NCI-H2227 (cell line): ENCODE measurements at regions not wholly inside any gene's neighbourhood (a gene's known extent, or its start where the extent isn't known, plus 50 kb on each side); places are given as distances from the start of the nearest gene placed in this dataset.
A peak's percentile ranks its signal among the peaks of the same experiment; 100 is the strongest.

Source experiments
- DNase-seq: peaks from one replicate; lab custom pipeline; 2025; ENCODE audit not compliant: unreplicated experiment; lab: John Stamatoyannopoulos, UW

DNA sequence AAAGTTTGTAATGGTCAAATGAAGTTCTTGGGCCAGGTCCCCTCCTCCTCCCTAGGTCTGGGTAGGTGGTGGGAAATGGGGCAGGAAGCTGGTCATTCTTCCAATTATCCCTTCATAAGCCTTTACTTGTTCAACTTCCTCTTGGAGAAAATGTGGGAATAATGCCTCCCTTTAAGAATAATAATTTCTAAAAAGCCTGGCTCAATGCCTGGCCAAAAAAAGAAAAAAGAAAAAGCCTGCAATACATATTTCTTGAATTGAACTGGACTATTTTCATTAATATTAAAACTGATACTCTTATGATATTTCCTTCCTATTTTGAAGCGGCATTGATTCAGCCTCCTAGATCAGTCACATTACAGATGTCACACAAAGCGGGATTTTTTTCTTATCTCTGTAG is 600.9 kb downstream of the CCDC171 start:
- DNase-seq = no peak

DNA sequence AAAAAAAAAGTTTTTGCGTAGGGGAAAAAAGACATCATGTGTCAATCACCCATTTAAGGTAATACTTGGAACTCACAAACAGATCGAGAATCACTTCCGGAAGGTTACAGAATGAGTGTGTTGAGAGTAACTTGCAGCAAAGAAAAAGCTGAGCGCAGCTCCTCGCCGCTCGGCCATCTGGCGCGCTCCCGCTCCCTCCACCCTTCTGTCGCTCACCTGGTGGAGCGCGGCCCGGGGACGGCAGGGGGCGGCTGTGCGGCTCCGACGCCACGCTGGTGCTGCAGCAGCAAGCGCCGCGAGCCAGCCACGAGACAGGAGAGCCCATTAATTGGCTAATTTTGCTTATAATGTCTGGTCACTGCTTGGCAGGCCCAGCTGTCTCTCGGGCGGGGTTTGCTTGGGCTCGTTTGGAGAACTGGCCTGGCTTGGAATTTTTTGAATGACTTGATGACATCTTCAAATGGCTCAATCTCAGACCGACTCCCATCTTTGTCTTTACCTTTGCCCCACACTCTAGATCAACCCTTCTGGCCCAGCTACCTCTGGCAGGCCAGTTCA is 601.8 kb downstream of the CCDC171 start:
- peak; percentile 73 for DNase-seq

DNA sequence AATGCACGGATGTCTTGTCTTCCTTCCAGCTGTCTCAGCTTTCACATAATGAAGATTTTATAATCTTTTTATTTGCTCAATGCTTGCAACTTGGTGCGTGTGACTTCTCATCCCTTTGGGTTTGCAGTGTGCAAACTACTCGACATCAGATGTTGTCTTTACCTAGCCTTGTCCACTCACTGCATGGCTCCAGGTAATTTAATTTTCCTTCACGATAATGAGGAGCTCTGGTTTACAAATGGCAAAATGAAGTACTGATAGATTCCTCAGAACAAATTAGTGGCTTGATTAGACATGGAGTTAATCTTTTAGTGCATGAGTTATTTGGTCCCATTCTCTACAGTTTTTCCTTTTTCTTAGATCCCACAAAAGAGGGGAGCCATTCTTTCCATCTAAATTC is 603.0 kb downstream of the CCDC171 start:
- no peak for DNase-seq

DNA sequence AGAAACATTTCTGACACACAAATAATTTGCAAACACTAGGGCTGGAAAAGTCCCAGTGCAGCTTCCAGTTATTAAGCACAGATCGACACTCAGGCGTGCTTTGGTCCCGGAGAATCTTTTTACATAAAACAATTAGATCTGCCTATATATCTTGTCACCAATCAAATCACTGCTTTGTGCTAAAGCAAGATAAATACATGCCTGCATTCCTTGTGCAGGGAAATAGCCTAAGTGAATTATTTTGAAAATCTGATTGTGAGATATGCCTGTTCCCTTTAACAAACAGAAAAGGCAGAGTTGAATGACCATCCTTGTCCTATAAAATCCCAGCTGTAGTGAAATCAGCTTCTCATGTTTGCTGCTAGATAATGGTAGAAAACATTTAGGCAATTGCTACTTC is 604.4 kb downstream of the CCDC171 start:
- DNase-seq = no peak

DNA sequence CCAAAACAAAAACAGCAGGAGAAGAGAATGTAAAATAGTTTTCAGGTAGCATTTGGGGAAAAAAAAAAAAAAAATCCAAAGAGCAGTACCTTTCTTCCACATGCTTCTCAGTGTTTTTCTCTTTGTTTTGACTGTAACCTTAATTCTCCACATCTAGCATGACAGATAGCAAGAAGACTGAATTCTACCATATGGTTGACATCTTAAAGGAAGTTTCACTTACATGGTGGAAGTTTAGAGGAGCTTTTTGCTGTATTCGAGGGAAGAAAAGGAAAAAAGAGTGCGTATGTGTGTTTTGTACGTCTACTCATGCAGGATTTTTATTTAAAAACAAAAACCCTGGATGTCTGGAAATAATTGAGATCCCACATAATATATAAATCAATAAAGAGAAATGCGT is 604.8 kb downstream of the CCDC171 start:
- no peak for DNase-seq

DNA sequence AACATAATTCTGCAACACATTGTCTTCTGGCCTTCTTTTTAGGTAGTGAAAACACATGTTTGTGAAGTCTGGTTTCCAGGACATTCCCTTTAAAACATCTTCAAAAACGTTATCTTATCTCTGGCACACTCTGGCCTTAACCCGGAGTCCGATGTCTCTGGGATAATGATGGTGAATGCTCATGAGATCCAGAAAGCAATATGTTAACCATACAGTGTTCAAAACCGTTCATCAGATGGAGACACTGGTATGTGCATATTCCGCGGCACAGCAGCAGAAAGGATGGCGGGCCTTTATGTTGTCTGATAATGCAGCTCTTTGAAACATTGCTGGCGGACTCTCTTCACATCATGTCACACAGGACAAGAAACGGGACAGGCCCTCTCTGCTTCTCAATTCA is 605.2 kb downstream of the CCDC171 start:
- no peak for DNase-seq

DNA sequence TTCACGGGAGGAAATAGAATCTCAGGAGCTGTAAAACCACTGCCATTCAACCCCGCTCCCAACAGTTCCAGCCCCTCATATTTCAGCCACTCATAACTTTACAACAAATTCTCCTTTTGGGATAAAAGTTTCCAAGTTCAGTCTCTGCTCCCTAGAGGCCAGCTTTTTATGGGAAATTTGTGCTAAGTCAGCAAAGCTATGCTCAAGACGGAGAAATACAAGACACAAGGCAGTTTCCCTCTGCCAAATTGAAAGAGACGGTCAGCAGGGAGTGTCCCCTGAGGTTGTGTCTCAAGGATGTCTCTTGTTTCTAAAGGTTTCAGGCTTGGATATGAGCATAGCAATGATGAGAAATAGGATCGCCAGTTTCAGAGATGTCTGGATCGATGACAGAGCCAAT is 608.6 kb downstream of the CCDC171 start:
- no peak for DNase-seq

DNA sequence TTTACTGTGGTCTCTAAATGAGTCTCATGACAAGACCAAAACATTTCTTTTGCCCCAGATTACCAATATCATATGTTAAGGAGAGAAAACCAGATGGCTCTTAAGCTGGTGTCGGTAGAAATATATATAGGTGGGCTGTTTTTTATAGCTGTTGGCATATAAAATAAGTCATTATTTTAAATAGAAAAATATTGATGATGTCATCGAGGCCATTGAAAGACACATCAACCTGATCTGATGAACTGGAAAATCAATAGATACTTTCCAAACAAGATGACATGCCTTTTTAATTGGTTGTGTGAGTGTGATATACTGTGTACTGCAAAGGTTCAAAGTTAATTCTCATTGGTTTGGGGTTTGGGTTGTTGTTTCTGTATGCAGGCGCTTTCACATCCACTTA is 617.3 kb downstream of the CCDC171 start:
- DNase-seq = no peak

DNA sequence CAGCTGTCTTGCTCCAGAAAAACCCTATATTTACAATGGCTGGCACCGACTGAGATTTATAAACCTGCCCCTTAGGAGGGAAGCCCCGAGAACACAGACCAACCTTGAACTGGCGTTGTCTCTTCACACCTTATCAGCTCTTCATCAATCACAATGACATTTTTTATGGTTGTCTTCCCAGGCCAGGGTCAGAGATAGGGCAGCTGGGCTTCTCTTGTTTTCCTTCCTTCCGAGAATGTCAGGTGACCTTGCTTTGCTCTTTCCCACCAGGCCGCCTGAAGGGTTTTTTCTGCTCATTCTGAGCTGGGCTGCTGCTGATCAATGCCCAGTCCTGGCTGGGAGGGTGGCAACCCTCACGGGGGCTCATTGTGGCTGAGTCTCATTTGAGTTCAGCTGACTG is 619.1 kb downstream of the CCDC171 start:
- DNase-seq = no peak

DNA sequence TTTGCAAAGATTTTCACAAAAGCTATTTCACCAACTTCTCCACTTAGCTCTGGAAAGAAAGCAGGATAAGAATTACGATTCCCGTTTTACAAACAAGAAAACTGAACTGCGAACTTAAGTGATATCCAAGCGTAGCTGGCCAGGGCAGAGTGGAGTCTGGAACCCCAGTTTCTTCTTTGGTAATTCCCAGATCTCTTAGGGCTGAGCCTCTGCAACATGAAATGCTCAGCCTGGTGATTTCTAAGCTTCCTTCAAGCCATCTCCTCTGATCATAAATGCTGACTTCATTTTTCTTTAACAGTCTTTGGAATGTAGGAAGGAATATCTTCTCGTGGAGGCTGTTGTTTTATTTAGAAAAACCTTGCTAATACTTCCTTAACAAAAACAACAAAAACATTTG is 620.0 kb downstream of the CCDC171 start:
- no peak for DNase-seq

DNA sequence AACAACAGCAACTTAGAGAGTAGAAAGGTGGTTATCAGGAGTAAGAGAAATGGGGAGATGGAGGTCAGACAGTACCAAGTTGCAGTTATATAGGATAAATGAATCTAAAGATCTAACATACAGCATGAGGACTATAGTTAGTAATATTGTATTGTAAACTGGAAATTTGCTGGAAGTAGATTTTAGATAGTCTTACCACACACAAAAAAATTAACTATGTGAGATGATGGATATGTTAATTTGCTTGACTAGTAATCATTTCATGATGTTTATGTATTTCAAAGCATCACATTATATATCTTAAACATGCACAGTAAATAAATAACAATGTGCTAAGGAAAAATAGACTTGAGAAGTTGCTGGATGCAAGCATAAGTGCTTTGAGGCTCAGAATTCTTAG is 622.1 kb downstream of the CCDC171 start:
- no peak for DNase-seq

DNA sequence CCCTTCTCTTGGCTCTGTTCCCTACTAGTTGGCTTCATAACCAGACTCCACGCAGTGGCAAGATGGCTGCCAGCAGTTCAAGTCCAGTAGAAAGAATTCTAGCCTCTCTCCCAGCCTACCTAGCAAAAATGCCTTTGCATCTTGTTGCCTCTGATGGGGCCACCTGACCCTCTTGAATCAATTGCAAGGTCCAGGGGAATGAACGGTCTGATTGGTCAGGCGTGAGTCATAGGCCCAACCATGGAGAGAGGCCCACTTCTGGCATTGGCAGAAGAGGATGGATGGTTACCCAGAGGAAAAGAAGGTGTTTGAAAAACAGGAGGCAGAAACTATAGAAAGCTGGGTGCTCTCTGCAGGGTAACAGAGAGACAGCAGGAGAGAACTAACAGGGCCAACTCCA is 622.6 kb downstream of the CCDC171 start:
- DNase-seq = no peak

DNA sequence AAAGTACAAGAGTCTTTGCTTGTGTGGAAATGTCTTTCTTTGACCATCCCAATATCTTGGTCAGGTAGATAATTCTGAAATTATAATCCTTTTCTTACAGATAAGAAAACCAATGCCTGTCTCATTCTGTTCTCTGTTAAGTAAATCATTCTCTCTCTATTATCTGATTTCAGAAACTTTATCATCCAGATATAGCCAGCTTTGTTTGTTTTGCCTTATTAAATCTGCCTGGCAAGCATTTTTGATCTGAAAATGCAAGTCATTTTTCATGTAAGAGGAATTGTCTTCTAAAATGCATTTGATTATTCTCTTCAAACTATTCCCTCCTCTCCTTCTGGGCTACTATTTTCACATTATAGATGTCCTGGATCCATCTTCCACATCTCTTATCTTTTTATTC is 625.5 kb downstream of the CCDC171 start:
- DNase-seq = no peak

DNA sequence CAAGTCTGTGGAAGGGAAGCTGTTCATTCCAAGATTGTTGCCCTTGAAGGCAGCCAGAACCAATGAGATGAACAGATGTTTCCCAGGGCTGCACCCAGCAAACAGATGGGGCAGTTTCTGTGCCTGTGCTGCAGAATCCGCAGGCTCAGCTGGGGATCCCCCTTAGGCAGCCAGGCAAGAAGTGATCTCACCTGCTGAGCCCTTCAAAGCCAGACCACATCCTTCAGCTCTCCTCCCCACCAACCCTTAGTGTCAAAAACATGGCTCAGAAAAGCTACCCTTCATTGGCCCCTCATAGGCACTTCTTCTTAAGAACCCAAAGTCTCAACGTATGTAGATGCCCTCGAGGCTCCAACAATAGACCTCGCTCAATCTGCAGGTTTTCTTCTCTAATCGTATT is 626.7 kb downstream of the CCDC171 start:
- no peak for DNase-seq

DNA sequence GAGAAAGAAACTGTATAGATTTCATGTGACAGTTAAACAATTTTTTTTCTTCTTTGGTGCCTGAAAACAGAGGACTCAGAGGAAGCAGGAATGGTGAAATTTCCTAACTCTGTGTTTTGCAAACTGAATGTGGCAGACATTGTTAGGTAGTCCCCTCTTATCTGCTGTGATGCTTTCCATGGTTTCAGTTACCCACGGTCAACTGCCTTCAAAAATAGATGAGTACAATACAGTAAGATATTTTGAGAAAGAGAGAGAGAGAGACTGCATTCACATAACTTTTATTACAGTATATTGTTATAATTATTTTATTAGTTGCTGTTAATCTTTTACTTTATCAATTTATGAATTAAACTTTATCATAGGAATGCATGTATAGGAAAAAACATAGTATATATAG is 627.2 kb downstream of the CCDC171 start:
- no peak for DNase-seq

DNA sequence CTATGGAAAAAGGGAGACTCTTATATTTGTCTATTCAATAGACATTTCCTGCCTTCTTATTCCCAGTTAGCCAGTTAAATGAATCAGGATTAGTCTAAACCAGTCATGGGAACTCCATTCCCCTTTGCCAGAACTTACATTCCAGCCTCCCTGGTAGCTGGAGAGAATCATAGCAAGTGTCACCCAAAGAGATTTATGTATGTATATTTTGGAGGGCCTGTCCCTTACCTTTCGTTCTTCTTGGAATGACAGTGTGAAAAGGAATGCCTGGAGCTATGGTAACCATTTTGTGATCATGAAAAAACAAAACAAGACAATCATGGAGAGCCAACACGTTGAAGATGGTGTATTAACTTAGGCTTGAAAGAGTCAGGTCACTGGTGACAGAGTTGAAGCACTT is 627.7 kb downstream of the CCDC171 start:
- DNase-seq = no peak

DNA sequence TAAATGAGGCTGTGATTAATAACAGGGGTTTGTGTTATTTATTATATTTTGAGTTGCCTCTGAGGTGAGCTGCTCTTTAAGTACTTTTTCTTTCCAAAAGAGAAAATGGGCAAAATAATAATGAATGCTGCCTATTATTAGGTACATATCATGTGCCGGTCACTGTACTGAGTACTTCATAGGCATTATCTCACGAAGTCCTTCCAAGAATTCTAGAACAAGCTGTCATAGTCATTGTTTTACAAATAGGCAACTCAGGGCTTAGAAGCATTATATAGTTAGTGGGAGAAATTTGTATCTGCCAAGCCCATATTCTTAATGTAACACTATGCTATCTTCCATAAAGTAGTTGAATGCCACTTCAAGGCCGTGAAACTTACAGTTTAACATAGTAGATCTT is 628.7 kb downstream of the CCDC171 start:
- DNase-seq = no peak

DNA sequence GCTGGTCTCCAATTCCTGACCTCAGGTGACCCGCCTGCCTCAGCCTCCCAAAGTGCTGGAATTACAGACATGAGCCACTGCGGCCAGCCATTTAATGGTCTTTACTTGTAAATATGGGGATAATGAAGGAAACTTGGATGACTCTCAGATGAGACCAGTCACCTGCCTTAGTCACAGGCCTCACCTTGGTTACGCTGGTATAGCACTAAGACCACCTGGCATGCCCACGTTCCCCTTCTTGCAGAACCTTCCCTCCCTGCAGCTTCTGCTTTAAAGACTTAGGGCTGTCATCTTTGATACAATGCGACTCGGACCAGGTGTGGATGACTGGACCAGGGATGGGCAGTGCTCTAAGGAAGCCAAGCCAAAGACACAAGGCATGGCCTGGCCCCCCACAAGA is 629.9 kb downstream of the CCDC171 start:
- DNase-seq = no peak

DNA sequence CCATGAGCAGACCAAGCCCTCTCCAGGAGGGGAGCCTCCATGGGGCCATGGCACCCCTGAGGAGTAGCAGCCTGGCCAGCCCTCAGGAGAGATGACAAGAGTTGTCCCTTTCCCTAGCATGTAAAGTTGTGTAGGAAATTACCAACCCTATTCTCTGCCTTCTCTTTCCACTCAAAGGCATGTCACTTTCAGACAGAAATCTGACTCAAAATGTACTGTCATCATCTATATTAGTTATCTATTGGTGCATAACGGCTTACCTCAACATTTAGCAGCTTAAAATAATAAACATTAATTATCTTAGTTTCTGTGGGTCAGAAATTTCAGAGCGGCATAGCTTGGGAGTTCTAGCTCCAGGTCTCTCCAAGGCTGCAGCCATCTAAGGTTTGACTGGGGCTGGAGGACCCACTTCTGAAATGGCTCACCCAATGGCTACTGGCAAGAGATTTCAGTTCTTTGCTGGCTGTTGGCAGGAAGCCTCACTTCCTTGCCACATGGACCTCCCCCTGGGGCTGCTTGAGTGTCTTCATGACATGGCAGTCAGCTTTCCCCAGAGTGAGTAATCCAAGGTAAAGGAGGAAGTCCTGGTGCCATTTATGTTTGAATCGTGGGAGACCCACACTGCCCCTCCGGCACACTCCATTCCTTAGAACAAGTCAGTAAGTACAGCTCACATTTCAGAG is 632.3 kb downstream of the CCDC171 start:
- DNase-seq = no peak

DNA sequence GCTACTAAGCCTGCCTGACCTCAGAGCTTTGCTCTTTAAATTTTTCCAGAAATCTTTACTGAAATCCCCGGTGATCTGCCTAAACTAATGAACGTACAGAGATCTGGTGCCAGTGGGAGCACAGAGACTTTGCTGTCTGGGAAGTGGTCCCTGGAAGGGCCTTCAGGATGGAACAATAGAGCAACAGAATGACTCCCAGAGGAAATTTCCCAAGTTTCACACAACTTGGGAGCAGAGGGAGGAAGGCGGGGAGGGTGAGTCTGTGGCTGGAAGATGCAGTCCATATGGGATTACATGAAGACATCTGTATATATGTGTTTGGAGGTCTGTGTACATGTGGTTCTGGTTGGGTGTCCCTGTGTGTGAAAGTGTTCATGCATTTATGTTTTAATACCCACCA is 638.3 kb downstream of the CCDC171 start:
- DNase-seq = no peak

DNA sequence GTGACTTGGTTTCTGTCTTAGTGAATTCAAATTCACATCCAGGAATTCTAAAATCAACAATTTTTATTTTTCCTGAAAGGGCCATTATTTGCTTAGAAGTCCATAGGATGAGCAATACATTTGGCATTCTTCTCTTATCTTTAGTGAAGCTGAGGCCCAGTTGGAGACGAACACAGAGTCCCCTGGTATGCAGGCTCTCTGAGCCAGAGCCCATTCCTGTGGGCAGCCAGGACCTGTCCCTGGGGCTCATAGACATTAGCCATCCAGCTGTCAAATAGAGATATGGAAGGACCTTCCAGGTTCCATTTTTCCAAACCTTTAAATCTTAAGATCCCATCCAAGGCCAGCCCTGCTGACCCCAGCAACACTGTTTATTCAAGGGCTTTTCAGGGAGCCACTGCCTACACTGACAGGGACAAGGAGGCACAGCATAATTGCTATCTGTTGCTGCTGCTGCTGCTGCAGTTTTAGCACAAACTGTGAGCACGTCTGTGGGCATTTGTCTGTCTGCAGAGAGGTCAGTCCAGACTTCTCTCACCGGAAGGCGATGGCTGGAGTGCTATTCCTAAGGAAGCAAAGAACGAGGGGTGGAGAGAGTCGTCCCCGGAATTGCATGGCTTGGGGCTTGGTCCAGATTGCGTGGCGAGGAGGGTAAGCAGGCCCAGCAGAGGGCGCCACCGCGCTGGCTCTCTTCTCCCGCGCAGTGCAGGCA is 639.0 kb downstream of the CCDC171 start:
- DNase-seq = peak; percentile 84

DNA sequence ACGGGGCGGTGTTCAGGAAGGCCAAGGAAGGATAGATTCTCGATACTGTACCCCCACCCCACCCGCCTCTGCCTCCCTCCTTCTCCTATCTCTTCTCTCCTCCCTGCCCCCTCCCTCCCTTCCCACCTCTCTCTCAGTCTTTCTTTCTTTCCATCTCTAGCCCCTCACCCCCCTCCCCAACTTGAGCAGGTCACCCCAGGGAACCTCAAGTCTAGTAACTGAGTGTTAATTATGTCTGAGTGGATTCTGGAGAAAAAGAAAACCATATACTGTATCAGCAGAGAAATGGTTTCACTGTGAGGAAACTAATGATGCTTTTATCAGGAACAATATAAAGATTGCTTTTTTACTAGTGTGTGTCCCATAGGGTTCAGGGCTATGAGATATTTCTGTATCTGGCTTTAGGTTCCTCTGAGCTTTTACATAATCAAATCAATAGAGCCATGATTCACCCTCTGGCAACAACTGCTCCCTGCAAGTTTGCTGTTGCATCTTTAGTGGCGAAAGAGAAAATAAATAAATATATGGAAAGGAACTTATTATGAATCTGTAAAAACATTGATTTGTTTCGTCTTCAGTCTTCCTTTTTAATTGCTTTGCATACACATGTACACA is 639.7 kb downstream of the CCDC171 start:
- no peak for DNase-seq
